ENCODE measurements at regions not wholly inside any gene's neighbourhood (a gene's known extent, or its start where the extent isn't known, plus 50 kb on each side); places are given as distances from the start of the nearest gene placed in this dataset.

DNA sequence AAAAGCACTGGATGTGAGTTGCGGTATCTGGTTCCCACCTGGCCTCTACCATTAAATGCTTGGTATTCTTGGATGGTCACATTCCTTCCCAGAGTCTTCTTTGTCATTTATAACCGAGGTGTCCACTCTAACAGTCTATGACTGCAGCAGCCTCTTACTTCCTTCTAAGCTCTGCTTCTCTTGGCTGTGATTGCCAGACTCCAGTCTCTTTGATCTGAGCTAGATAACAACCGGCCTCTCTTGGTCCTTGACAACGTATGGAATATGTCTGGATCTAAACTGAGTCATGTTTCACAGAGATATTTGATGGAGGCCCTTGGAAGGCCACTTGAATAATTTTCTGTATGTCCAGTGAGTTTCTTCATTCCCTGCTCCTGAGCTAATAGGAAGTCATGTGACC lies 141.6 kb upstream of the TENM4 start:
- TF ChIP-seq, protein P1, sequence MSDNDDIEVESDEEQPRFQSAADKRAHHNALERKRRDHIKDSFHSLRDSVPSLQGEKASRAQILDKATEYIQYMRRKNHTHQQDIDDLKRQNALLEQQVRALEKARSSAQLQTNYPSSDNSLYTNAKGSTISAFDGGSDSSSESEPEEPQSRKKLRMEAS (IDR thresholded peaks at IDR 0.05): no peak
- TF ChIP-seq RAD21 (IDR thresholded peaks at IDR 0.05 in 1 of 2, conservative IDR thresholded peaks at IDR 0.05 in 1 of 2; ENCODE audit: low read depth in 2 of 2, low read length in 2 of 2) (no peak), KDM1A (IDR thresholded peaks at IDR 0.05; ENCODE audit: borderline replicate concordance, low read length) (no peak), SP2 (IDR thresholded peaks at IDR 0.05; ENCODE audit: low read length) (no peak), NRF1 (IDR thresholded peaks at IDR 0.05; ENCODE audit: low read depth, low read length) (no peak), CTCF (IDR thresholded peaks at IDR 0.05; ENCODE audit: control extremely low read depth in 1 of 3, insufficient read depth in 1 of 3, low read depth in 1 of 3, low read length in 3 of 3) (no peak), EZH2 (IDR thresholded peaks at IDR 0.05; ENCODE audit: low read depth, low read length, severe bottlenecking) (no peak), GTF2F1 (IDR thresholded peaks at IDR 0.05; ENCODE audit: borderline replicate concordance, low read depth, low read length) (no peak), CHD7 (IDR thresholded peaks at IDR 0.05; ENCODE audit: insufficient replicate concordance, low read length) (no peak), RFX5 (IDR thresholded peaks at IDR 0.05; ENCODE audit: borderline replicate concordance, low read depth, low read length) (no peak), TAF1 (IDR thresholded peaks at IDR 0.05; ENCODE audit: low read depth, low read length) (no peak), CHD2 (IDR thresholded peaks at IDR 0.05; ENCODE audit: low read length) (no peak)

Data from H1 (cell line).